ENCODE measurements at regions not wholly inside any gene's neighbourhood (a gene's known extent, or its start where the extent isn't known, plus 50 kb on each side); places are given as distances from the start of the nearest gene placed in this dataset.

- TF ChIP-seq GATA2 (IDR thresholded peaks at IDR 0.05; ENCODE audit: low read depth, low read length): no peak
- TF ChIP-seq GATA3 (IDR thresholded peaks at IDR 0.05; ENCODE audit: low read depth, low read length): no peak
Observed at GRCh38 chr21:26691416-26691815, 118.3 kb upstream of the CYYR1 start.
